GM23338 (cell line): ENCODE measurements at regions not wholly inside any gene's neighbourhood (a gene's known extent, or its start where the extent isn't known, plus 50 kb on each side); places are given as distances from the start of the nearest gene placed in this dataset.

Experiments used
- ATAC-seq: fragments of 200-7000 bp; cut with Tn5 transposase; 3 replicates; pipeline ENCODE4 v1.9.1; 2020
- DNase-seq: peaks from one replicate; pipeline ENCODE4 v3.0.0-alpha.2; 2015; ENCODE audit warnings: low spot score
- H2AFZ ChIP-seq: fragments of 200-600 bp; sonication (generic); 2 replicates; pipeline ENCODE4 v1.8.0; 2016; ENCODE audit warnings: antibody characterized with exemption, mild to moderate bottlenecking, moderate library complexity
- H3F3A ChIP-seq: fragments of 200-600 bp; sonication (generic); replicated peaks from 2 replicates; pipeline ENCODE4 v1.8.0; 2017; ENCODE audit warnings: antibody characterized with exemption, mixed run types, low read depth
- H3K27ac ChIP-seq: fragments of 200-600 bp; sonication (generic); 2 replicates; pipeline ENCODE4 v1.6.1; 2016; ENCODE audit warnings: low read depth
- H3K27me3 ChIP-seq: fragments of 200-600 bp; sonication (generic); 2 replicates; pipeline ENCODE4 v1.8.0; 2016; ENCODE audit warnings: mild to moderate bottlenecking, mixed run types, moderate library complexity; ENCODE audit not compliant: insufficient read depth
- H3K36me3 ChIP-seq: fragments of 200-600 bp; sonication (generic); 2 replicates; pipeline ENCODE4 v1.8.0; 2016; ENCODE audit warnings: mild to moderate bottlenecking; ENCODE audit not compliant: insufficient read depth
- H3K4me1 ChIP-seq: fragments of 200-600 bp; sonication (generic); 2 replicates; pipeline ENCODE4 v1.8.0; 2016; ENCODE audit warnings: mild to moderate bottlenecking, moderate library complexity; ENCODE audit not compliant: insufficient read depth
- H3K4me2 ChIP-seq: fragments of 200-600 bp; sonication (generic); 2 replicates; pipeline ENCODE4 v1.7.1; 2017; ENCODE audit warnings: mixed run types
- H3K4me3 ChIP-seq: fragments of 200-600 bp; sonication (generic); 2 replicates; pipeline ENCODE4 v1.6.1; 2016; ENCODE audit warnings: mixed run types
- H3K79me2 ChIP-seq: fragments of 200-600 bp; sonication (generic); replicated peaks from 2 replicates; pipeline ENCODE4 v1.8.0; 2017; ENCODE audit warnings: mild to moderate bottlenecking; ENCODE audit not compliant: insufficient read depth
- H3K9me2 ChIP-seq: fragments of 200-600 bp; sonication (generic); 2 replicates; pipeline ENCODE4 v1.8.0; 2017; ENCODE audit not compliant: insufficient read depth
- H4K20me1 ChIP-seq: fragments of 200-600 bp; sonication (generic); replicated peaks from 2 replicates; pipeline ENCODE4 v1.8.0; 2017; ENCODE audit warnings: mild to moderate bottlenecking; ENCODE audit not compliant: insufficient read depth
- H3K27ac Mint-ChIP-seq: 2 replicates; pipeline ENCODE4 v1.8.0; 2020; ENCODE audit warnings: inconsistent platforms, mild to moderate bottlenecking, moderate library complexity, mixed read lengths
- H3K27me3 Mint-ChIP-seq: 3 replicates; pipeline ENCODE4 v1.8.0; 2022; ENCODE audit warnings: low read depth, mild to moderate bottlenecking, moderate library complexity, mixed read lengths, inconsistent platforms; ENCODE audit not compliant: insufficient read depth, poor library complexity
- H3K36me3 Mint-ChIP-seq: 3 replicates; pipeline ENCODE4 v1.8.0; 2021; ENCODE audit warnings: low read depth, mild to moderate bottlenecking, inconsistent platforms, moderate library complexity, mixed read lengths
- H3K4me1 Mint-ChIP-seq: 3 replicates; pipeline ENCODE4 v1.8.0; 2020; ENCODE audit warnings: mild to moderate bottlenecking, inconsistent platforms, mixed read lengths
- H3K4me3 Mint-ChIP-seq: 3 replicates; pipeline ENCODE4 v1.8.0; 2021; ENCODE audit warnings: moderate library complexity, mild to moderate bottlenecking, inconsistent platforms, mixed read lengths
- H3K9me3 Mint-ChIP-seq: 3 replicates; pipeline ENCODE4 v1.8.0; 2020; ENCODE audit warnings: moderate library complexity, mild to moderate bottlenecking, inconsistent platforms, mixed read lengths
- CREB1 ChIP-seq: fragments of 250-450 bp; sonication (Bioruptor Pico); IDR thresholded peaks from 2 replicates; pipeline ENCODE4 v1.5.0; 2020; ENCODE audit warnings: low read depth, mild to moderate bottlenecking, moderate library complexity
- EZH2phosphoT487 ChIP-seq: fragments of 200-600 bp; sonication (generic); IDR thresholded peaks from one replicate; pipeline ENCODE4 v1.8.1; 2018; ENCODE audit warnings: antibody characterized with exemption; ENCODE audit not compliant: unreplicated experiment
- JUNB ChIP-seq: IDR thresholded peaks from one replicate; pipeline ENCODE4 v1.6.1; 2016; ENCODE audit warnings: antibody characterized with exemption; ENCODE audit not compliant: unreplicated experiment
- POLR2AphosphoS5 ChIP-seq: IDR thresholded peaks from 2 replicates; pipeline ENCODE4 v1.6.1; 2016; ENCODE audit warnings: antibody characterized with exemption, low read depth
- STAT1 ChIP-seq: IDR thresholded peaks from one replicate; pipeline ENCODE4 v1.6.1; 2016; ENCODE audit warnings: antibody characterized with exemption; ENCODE audit not compliant: unreplicated experiment
- TF ChIP-seq, protein P1 (sequence below): fragments of 250-450 bp; sonication (Bioruptor Pico); IDR thresholded peaks from 2 replicates; pipeline ENCODE4 v1.5.0; 2020; ENCODE audit warnings: mild to moderate bottlenecking, moderate library complexity
- TF ChIP-seq, protein P2 (sequence below), 2 experiments: fragments of 200-600 bp in 1 of 2; sonication (generic) in 1 of 2; conservative IDR thresholded peaks; 2 replicates each; pipeline versions ENCODE4 v1.5.1 to v1.6.1; 2016 to 2017; ENCODE audit warnings: antibody characterized with exemption in 2 of 2, low read depth in 2 of 2, mild to moderate bottlenecking in 2 of 2, moderate library complexity in 1 of 2
- TF ChIP-seq, protein P3 (sequence below): IDR thresholded peaks from 2 replicates; pipeline ENCODE4 v1.6.1; 2016; ENCODE audit warnings: antibody characterized with exemption

DNA sequence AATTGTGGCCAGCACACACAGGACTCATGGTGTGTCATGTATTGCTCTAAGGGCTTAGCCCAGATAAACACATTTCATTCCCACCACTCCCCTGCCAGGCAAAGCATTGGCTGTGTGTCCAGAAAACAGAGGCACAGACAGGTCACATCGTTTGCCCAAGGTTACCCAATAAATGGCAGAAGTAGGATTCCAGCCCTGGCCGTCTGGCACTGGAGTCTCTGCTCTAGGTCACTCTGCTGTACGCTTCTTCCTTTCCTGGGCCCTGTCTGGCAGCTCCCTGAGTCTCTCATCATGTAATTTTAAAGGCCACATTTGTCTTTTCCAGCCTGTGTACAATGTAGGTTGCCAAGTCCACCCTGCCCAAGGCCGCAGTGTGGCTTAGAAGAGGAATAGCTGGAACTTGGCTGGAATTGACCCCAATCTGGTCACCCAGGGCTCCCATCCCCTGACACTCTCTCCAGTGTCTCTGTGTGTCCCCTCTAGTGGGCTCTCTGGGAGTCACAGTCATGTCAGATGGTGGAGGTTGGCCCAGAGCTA, 264.5 kb upstream of the TSHZ3 start:
- no peaks in the 10 kb centered on the region for H3K9me2 ChIP-seq
- no peak for DNase-seq
- H3K27me3 Mint-ChIP-seq = peaks cover 4% of the 10 kb centered on the region

DNA sequence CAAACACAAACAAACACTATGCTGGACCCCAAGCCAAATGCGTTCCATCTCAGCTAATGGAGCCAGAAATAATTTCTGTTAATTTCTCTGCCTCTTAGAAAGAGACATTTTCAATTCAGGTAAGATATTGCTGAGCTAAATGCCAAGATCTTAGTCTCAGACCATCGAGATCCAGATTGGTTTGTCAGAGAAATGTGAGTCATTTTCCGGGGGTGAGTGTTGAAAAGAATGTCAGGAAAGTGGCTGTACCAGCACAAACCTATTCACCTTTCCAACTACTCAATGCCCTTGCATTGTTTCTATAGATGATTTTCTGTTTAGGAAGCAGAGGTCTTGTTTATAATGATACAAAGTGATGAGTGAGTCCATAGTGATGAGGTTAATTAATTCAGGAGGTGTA, 266.8 kb upstream of the TSHZ3 start:
- no peak for ATAC-seq
- no peak overlapping the region for H3K4me3 ChIP-seq
- TF ChIP-seq CREB1 = no peak
- TF ChIP-seq, protein P1, sequence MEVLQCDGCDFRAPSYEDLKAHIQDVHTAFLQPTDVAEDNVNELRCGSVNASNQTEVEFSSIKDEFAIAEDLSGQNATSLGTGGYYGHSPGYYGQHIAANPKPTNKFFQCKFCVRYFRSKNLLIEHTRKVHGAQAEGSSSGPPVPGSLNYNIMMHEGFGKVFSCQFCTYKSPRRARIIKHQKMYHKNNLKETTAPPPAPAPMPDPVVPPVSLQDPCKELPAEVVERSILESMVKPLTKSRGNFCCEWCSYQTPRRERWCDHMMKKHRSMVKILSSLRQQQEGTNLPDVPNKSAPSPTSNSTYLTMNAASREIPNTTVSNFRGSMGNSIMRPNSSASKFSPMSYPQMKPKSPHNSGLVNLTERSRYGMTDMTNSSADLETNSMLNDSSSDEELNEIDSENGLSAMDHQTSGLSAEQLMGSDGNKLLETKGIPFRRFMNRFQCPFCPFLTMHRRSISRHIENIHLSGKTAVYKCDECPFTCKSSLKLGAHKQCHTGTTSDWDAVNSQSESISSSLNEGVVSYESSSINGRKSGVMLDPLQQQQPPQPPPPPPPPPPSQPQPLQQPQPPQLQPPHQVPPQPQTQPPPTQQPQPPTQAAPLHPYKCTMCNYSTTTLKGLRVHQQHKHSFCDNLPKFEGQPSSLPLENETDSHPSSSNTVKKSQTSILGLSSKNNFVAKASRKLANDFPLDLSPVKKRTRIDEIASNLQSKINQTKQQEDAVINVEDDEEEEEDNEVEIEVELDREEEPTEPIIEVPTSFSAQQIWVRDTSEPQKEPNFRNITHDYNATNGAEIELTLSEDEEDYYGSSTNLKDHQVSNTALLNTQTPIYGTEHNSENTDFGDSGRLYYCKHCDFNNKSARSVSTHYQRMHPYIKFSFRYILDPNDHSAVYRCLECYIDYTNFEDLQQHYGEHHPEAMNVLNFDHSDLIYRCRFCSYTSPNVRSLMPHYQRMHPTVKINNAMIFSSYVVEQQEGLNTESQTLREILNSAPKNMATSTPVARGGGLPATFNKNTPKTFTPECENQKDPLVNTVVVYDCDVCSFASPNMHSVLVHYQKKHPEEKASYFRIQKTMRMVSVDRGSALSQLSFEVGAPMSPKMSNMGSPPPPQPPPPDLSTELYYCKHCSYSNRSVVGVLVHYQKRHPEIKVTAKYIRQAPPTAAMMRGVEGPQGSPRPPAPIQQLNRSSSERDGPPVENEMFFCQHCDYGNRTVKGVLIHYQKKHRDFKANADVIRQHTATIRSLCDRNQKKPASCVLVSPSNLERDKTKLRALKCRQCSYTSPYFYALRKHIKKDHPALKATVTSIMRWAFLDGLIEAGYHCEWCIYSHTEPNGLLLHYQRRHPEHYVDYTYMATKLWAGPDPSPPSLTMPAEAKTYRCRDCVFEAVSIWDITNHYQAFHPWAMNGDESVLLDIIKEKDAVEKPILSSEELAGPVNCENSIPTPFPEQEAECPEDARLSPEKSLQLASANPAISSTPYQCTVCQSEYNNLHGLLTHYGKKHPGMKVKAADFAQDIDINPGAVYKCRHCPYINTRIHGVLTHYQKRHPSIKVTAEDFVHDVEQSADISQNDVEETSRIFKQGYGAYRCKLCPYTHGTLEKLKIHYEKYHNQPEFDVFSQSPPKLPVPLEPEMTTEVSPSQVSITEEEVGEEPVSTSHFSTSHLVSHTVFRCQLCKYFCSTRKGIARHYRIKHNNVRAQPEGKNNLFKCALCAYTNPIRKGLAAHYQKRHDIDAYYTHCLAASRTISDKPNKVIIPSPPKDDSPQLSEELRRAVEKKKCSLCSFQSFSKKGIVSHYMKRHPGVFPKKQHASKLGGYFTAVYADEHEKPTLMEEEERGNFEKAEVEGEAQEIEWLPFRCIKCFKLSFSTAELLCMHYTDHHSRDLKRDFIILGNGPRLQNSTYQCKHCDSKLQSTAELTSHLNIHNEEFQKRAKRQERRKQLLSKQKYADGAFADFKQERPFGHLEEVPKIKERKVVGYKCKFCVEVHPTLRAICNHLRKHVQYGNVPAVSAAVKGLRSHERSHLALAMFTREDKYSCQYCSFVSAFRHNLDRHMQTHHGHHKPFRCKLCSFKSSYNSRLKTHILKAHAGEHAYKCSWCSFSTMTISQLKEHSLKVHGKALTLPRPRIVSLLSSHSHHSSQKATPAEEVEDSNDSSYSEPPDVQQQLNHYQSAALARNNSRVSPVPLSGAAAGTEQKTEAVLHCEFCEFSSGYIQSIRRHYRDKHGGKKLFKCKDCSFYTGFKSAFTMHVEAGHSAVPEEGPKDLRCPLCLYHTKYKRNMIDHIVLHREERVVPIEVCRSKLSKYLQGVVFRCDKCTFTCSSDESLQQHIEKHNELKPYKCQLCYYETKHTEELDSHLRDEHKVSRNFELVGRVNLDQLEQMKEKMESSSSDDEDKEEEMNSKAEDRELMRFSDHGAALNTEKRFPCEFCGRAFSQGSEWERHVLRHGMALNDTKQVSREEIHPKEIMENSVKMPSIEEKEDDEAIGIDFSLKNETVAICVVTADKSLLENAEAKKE = no peak
- no peak for TF ChIP-seq JUNB
- TF ChIP-seq EZH2phosphoT487 = no peak
- no peak for TF ChIP-seq STAT1
- TF ChIP-seq, protein P2, sequence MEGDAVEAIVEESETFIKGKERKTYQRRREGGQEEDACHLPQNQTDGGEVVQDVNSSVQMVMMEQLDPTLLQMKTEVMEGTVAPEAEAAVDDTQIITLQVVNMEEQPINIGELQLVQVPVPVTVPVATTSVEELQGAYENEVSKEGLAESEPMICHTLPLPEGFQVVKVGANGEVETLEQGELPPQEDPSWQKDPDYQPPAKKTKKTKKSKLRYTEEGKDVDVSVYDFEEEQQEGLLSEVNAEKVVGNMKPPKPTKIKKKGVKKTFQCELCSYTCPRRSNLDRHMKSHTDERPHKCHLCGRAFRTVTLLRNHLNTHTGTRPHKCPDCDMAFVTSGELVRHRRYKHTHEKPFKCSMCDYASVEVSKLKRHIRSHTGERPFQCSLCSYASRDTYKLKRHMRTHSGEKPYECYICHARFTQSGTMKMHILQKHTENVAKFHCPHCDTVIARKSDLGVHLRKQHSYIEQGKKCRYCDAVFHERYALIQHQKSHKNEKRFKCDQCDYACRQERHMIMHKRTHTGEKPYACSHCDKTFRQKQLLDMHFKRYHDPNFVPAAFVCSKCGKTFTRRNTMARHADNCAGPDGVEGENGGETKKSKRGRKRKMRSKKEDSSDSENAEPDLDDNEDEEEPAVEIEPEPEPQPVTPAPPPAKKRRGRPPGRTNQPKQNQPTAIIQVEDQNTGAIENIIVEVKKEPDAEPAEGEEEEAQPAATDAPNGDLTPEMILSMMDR (conservative IDR thresholded peaks at IDR 0.05; ENCODE audit: low read depth in 2 of 2) = no peak
- TF ChIP-seq, protein P3, sequence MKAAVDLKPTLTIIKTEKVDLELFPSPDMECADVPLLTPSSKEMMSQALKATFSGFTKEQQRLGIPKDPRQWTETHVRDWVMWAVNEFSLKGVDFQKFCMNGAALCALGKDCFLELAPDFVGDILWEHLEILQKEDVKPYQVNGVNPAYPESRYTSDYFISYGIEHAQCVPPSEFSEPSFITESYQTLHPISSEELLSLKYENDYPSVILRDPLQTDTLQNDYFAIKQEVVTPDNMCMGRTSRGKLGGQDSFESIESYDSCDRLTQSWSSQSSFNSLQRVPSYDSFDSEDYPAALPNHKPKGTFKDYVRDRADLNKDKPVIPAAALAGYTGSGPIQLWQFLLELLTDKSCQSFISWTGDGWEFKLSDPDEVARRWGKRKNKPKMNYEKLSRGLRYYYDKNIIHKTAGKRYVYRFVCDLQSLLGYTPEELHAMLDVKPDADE = no peak
- no peak for TF ChIP-seq POLR2AphosphoS5

More for the DNA sequence above, 264.5 kb upstream of the TSHZ3 start:
- Histone ChIP-seq H3K4me2 (no peak overlapping the region), H3K36me3 (no peaks in the 10 kb centered on the region), H3K4me1 (no peaks in the 10 kb centered on the region), H3F3A (no peaks in the 10 kb centered on the region), H3K27ac (no peak overlapping the region), H3K27me3 (no peaks in the 10 kb centered on the region), H3K79me2 (no peaks in the 10 kb centered on the region), H3K4me3 (no peak overlapping the region), H2AFZ (no peak overlapping the region), H4K20me1 (no peaks in the 10 kb centered on the region)
- no peak overlapping the region for H3K4me3 Mint-ChIP-seq
- H3K27ac Mint-ChIP-seq = no peak overlapping the region
- no peaks in the 10 kb centered on the region for H3K36me3 Mint-ChIP-seq
- H3K4me1 Mint-ChIP-seq = no peaks in the 10 kb centered on the region
- peak; percentile 36; the same call in 2 of the 3 replicates for ATAC-seq
- no peaks in the 10 kb centered on the region; the same call in 2 of the 3 replicates for H3K9me3 Mint-ChIP-seq
- TF ChIP-seq, protein P2 (conservative IDR thresholded peaks at IDR 0.05; ENCODE audit: low read depth in 2 of 2) = 0 out of 4 replicates have a peak, but pooled peaks of 1 of the 2 experiments have one; percentile 4
- TF ChIP-seq STAT1 (no peak), EZH2phosphoT487 (no peak), POLR2AphosphoS5 (no peak)

More for the DNA sequence above, 266.8 kb upstream of the TSHZ3 start:
- Mint-ChIP-seq H3K9me3 (no peaks in the 10 kb centered on the region), H3K27me3 (peaks cover 4% of the 10 kb centered on the region), H3K4me3 (no peak overlapping the region), H3K27ac (no peak overlapping the region), H3K4me1 (no peaks in the 10 kb centered on the region), H3K36me3 (no peaks in the 10 kb centered on the region)
- Histone ChIP-seq H3K9me2 (peaks cover 4% of the 10 kb centered on the region; the same call in 1 of the 2 replicates), H3K4me2 (no peak overlapping the region), H2AFZ (no peak overlapping the region), H4K20me1 (no peaks in the 10 kb centered on the region), H3K79me2 (no peaks in the 10 kb centered on the region), H3K27me3 (no peaks in the 10 kb centered on the region), H3K27ac (no peak overlapping the region), H3K4me1 (no peaks in the 10 kb centered on the region), H3K36me3 (no peaks in the 10 kb centered on the region), H3F3A (no peaks in the 10 kb centered on the region)
- no peak for DNase-seq
